K562 (cell line): ENCODE measurements at regions not wholly inside any gene's neighbourhood (a gene's known extent, or its start where the extent isn't known, plus 50 kb on each side); places are given as distances from the start of the nearest gene placed in this dataset.

Experiments
- ATAC-seq: fragments of 200-7000 bp; cut with Tn5 transposase; 3 replicates; pipeline ENCODE4 v1.9.1; 2020; ENCODE audit warnings: moderate library complexity
- BruUV-seq: library from RNA; stranded (reverse); fragments of 400-500 nt; replicated peaks from 2 replicates; lab custom pipeline; 2021; lab: Mats Ljungman, UMichigan
- CTCF ChIA-PET: fragments of 300-600 bp; formaldehyde crosslinking; extraction: SDS; loops from one replicate; lab custom pipeline; 2021; ENCODE audit warnings: low intra/inter-chr PET ratio; lab: Yijun Ruan, JAX
- POLR2A ChIA-PET: fragments of 300-600, 350-650 bp; sonication (Branson Sonifier 250); formaldehyde crosslinking; extraction: SDS; loops from one replicate; lab custom pipeline; 2021; ENCODE audit warnings: antibody characterized with exemption, inconsistent platforms; lab: Yijun Ruan, JAX
- DNase-seq, 4 experiments: peaks; one replicate each; pipeline versions ENCODE4 v3.0.0 to v3.0.0-alpha.2; 2011 to 2018; ENCODE audit warnings: low spot score in 3 of 4, mixed read lengths in 3 of 4; ENCODE audit errors: extremely low read depth in 1 of 4
- FAIRE-seq: peaks from 2 replicates; lab custom pipeline; 2011; peaks lifted over from hg19 to GRCh38; lab: Jason Lieb, UNC
- H2AFZ ChIP-seq: 2 replicates; pipeline ENCODE4 v1.6.0; 2011; ENCODE audit warnings: low read depth, low read length, control low read depth, inconsistent platforms
- H3K27ac ChIP-seq: fragments of 200-600 bp; 3 replicates; pipeline ENCODE4 v1.8.0; 2011; ENCODE audit warnings: low read depth, mild to moderate bottlenecking, control low read depth, inconsistent platforms, low read length, moderate library complexity, mixed read lengths; ENCODE audit errors: extremely low read depth
- H3K27me3 ChIP-seq, 2 experiments: fragments of 300-600 bp in 1 of 2; 2 replicates in 1 of 2; 3 replicates in 1 of 2; pipeline versions ENCODE4 v1.6.0 to v1.8.0; 2011; ENCODE audit warnings: inconsistent platforms in 2 of 2, low read length in 2 of 2, mild to moderate bottlenecking in 1 of 2, mixed read lengths in 1 of 2, moderate library complexity in 1 of 2; ENCODE audit not compliant: control insufficient read depth in 2 of 2, insufficient read depth in 2 of 2
- H3K36me3 ChIP-seq: fragments of 300-600 bp; 3 replicates; pipeline ENCODE4 v1.8.0; 2011; ENCODE audit warnings: mild to moderate bottlenecking, low read length, inconsistent platforms; ENCODE audit not compliant: control insufficient read depth, insufficient read depth
- H3K4me1 ChIP-seq, 2 experiments: fragments of 200-600 bp in 1 of 2; replicated peaks in 1 of 2; 2 replicates in 1 of 2; 3 replicates in 1 of 2; pipeline versions ENCODE4 v1.5.1 to v1.8.0; 2011; ENCODE audit warnings: inconsistent platforms in 2 of 2, low read length in 2 of 2, mild to moderate bottlenecking in 1 of 2, mixed read lengths in 1 of 2, moderate library complexity in 1 of 2; ENCODE audit not compliant: control insufficient read depth in 2 of 2, insufficient read depth in 2 of 2
- H3K4me2 ChIP-seq: 2 replicates; pipeline ENCODE4 v1.6.1; 2011; ENCODE audit warnings: low read length, control low read depth, inconsistent platforms, mixed read lengths; ENCODE audit not compliant: insufficient read depth
- H3K4me3 ChIP-seq: fragments of 200-600 bp; sonication (generic), shearing (Covaris generic); 2 replicates; pipeline ENCODE4 v1.5.1; 2016; ENCODE audit warnings: control low read depth, inconsistent platforms
- H3K79me2 ChIP-seq: fragments of 200-600 bp; 3 replicates; pipeline ENCODE4 v1.8.0; 2011; ENCODE audit warnings: low read length, inconsistent platforms; ENCODE audit not compliant: control insufficient read depth, insufficient read depth
- H3K9ac ChIP-seq, 2 experiments: 2 replicates each; pipeline versions ENCODE4 v1.6.0 to v1.6.1; 2011; ENCODE audit warnings: low read depth in 2 of 2, low read length in 2 of 2, control low read depth in 1 of 2, inconsistent platforms in 1 of 2, mild to moderate bottlenecking in 1 of 2, mixed read lengths in 1 of 2; ENCODE audit not compliant: insufficient read depth in 1 of 2
- H3K9me1 ChIP-seq: one replicate; pipeline ENCODE4 v1.6.0; 2011; ENCODE audit warnings: inconsistent platforms, mild to moderate bottlenecking, low read length, moderate library complexity; ENCODE audit not compliant: control insufficient read depth, insufficient read depth
- H3K9me3 ChIP-seq: replicated peaks from 2 replicates; pipeline ENCODE4 v1.5.1; 2011; ENCODE audit warnings: low read depth, low read length, inconsistent platforms; ENCODE audit not compliant: control insufficient read depth, insufficient read depth
- H4K20me1 ChIP-seq: replicated peaks from 2 replicates; pipeline ENCODE4 v1.6.1; 2011; ENCODE audit warnings: low read length, inconsistent platforms, mixed read lengths; ENCODE audit not compliant: control insufficient read depth, insufficient read depth
- ARHGAP35 ChIP-seq: fragments of 450-650 bp; IDR thresholded peaks from 2 replicates; pipeline ENCODE4 v1.6.1; 2018; ENCODE audit not compliant: partially characterized antibody
- BDP1 ChIP-seq: IDR thresholded peaks from 3 replicates; pipeline ENCODE4 v1.6.1; 2011; ENCODE audit not compliant: insufficient read length, insufficient read depth
- CC2D1A ChIP-seq: fragments of 450-650 bp; IDR thresholded peaks from 2 replicates; pipeline ENCODE4 v1.6.1; 2017; ENCODE audit warnings: mild to moderate bottlenecking
- GTF2F1 ChIP-seq: IDR thresholded peaks from 2 replicates; pipeline ENCODE4 v1.6.1; 2011; ENCODE audit warnings: low read depth, low read length, improper control_type of control experiment
- HEY1 ChIP-seq: fragments of 250-450 bp; sonication (Bioruptor Pico); IDR thresholded peaks from 2 replicates; pipeline ENCODE4 v1.5.0; 2020; ENCODE audit warnings: mild to moderate bottlenecking, moderate library complexity, borderline replicate concordance
- MEF2A ChIP-seq: IDR thresholded peaks from 2 replicates; pipeline ENCODE4 v1.6.1; 2011; ENCODE audit warnings: low read depth, mild to moderate bottlenecking, low read length, moderate library complexity; ENCODE audit not compliant: control insufficient read depth
- NCOA4 ChIP-seq: fragments of 450-650 bp; IDR thresholded peaks from 2 replicates; pipeline ENCODE4 v1.6.1; 2018; ENCODE audit warnings: mild to moderate bottlenecking; ENCODE audit not compliant: partially characterized antibody
- POLR2AphosphoS5 ChIP-seq: IDR thresholded peaks from 2 replicates; pipeline ENCODE4 v1.6.1; 2011; ENCODE audit warnings: mild to moderate bottlenecking, low read depth, low read length, moderate library complexity; ENCODE audit not compliant: control insufficient read depth, insufficient read depth
- RBFOX2 ChIP-seq: fragments of 200-400 bp; formaldehyde crosslinking; IDR thresholded peaks from 2 replicates; pipeline ENCODE4 v1.6.1; 2017; ENCODE audit warnings: low read depth, mild to moderate bottlenecking, low read length, moderate library complexity
- ZFP36 ChIP-seq: fragments of 150-350 bp; IDR thresholded peaks from 2 replicates; pipeline ENCODE4 v1.6.1; 2018; ENCODE audit warnings: low read length, low read depth; ENCODE audit not compliant: partially characterized antibody
- ZNF778 ChIP-seq: fragments of 450-650 bp; formaldehyde crosslinking; IDR thresholded peaks from 2 replicates; pipeline ENCODE4 v1.4.0; 2020; ENCODE audit warnings: mild to moderate bottlenecking, moderate library complexity
- WGBS: fragments of 100-300 bp; shearing (Covaris generic); methylation state at CpG from one replicate; pipeline ENCODE4 v1.1.6; 2016; ENCODE audit warnings: low coverage, mixed read lengths; ENCODE audit not compliant: insufficient coverage; ENCODE audit errors: missing lambda C conversion rate; 5-methylcytosine and 5-hydroxymethylcytosine counted together
- in situ Hi-C: fragments of 300-500 bp; cut with MboI; formaldehyde crosslinking; loops from 4 replicates; pipeline ENCODE4 v1.15.0; 2018; ENCODE audit warnings: inconsistent platforms, mixed read lengths
- intact Hi-C: fragments of 100-400 bp; cut with micrococcal nuclease; formaldehyde crosslinking; loops from 2 replicates; pipeline ENCODE4 v1.14.2; 2022
- TF ChIP-seq, protein P1 (sequence below): fragments of 250-450 bp; sonication (Bioruptor Pico); IDR thresholded peaks from 2 replicates; pipeline ENCODE4 v1.4.0; 2020; ENCODE audit warnings: mild to moderate bottlenecking, moderate library complexity
- TF ChIP-seq, protein P2 (sequence below): fragments of 250-450 bp; sonication (Bioruptor Pico); IDR thresholded peaks from 2 replicates; pipeline ENCODE4 v1.5.0; 2021; ENCODE audit warnings: mild to moderate bottlenecking, borderline replicate concordance

DNA sequence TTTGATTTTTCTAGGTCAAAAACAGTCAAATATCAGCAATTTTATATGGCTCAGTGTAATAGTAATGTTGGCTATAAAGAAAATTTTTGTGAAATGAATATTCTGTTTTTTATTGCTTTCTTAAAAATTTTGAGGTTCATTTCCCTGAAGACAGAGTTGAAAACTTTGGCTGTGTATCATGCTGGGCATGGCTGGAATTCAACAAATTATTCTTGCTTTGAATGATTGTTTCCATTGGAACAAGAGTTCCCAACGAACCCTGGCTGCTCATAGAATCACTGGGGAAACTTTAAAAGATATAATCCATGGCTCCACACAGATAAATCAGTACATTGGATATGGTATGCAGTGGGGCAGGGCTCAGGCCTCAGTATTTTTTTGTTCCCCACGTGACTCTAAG lies 118.6 kb downstream of the PLCE1 start:
- DNase-seq (no peak), FAIRE-seq (no peak), ATAC-seq (no peak)
- Histone ChIP-seq H4K20me1 (no peaks in the 10 kb centered on the region; the same call in 1 of the 2 replicates), H2AFZ (no peak overlapping the region), H3K9me1 (no peaks in the 10 kb centered on the region), H3K27me3 (no peaks in the 10 kb centered on the region), H3K79me2 (no peaks in the 10 kb centered on the region), H3K4me1 (no peaks in the 10 kb centered on the region), H3K36me3 (no peaks in the 10 kb centered on the region), H3K9me3 (no peaks in the 10 kb centered on the region), H3K27ac (no peak overlapping the region), H3K9ac (no peak overlapping the region), H3K4me3 (no peak overlapping the region), H3K4me2 (no peak overlapping the region)
- intact Hi-C loops: no loop called here
- TF ChIP-seq ARHGAP35: no peak
- no peak for TF ChIP-seq NCOA4
- in situ Hi-C loops: no loop called here
- POLR2A ChIA-PET: no interaction called here
- 0% methylated on average over 2 of the region's 2 CpGs for WGBS
- CTCF ChIA-PET: no interaction called here
- no TSS peak for BruUV-seq

DNA sequence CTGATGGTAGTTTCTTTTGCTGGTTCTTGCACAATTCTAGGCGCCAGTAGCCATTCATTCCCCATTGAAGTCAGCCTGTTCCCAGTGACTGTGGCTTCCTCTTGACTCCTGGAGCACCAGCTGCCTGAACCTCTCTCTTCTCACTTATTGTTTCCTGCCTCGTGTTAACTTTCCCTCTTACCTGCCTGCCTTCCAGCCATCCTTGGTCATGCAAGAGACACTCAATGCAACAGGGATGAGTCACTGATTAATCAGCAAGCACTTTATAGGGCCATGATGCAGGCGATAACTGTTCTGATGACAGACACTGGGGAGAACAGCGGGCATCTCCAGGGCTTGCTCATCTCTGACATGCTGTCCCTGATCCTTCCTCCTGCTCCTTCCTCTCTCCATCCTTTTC lies 122.0 kb downstream of the PLCE1 start:
- H4K20me1 ChIP-seq: no peaks in the 10 kb centered on the region; the same call in 1 of the 2 replicates
- no peaks in the 10 kb centered on the region for H3K27me3 ChIP-seq
- H3K4me2 ChIP-seq: no peak overlapping the region
- intact Hi-C loops: no loop called here
- TF ChIP-seq GTF2F1 (no peak), CC2D1A (no peak), ZNF778 (CRISPR knock-in tag) (no peak), RBFOX2 (no peak), MEF2A (no peak), POLR2AphosphoS5 (no peak), ZFP36 (no peak), BDP1 (no peak), HEY1 (CRISPR knock-in tag) (no peak)
- TF ChIP-seq, protein P1, sequence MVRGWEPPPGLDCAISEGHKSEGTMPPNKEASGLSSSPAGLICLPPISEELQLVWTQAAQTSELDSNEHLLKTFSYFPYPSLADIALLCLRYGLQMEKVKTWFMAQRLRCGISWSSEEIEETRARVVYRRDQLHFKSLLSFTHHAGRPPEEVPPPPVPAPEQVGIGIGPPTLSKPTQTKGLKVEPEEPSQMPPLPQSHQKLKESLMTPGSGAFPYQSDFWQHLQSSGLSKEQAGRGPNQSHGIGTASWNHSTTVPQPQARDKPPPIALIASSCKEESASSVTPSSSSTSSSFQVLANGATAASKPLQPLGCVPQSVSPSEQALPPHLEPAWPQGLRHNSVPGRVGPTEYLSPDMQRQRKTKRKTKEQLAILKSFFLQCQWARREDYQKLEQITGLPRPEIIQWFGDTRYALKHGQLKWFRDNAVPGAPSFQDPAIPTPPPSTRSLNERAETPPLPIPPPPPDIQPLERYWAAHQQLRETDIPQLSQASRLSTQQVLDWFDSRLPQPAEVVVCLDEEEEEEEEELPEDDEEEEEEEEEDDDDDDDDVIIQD (CRISPR knock-in tag): no peak
- TF ChIP-seq, protein P2, sequence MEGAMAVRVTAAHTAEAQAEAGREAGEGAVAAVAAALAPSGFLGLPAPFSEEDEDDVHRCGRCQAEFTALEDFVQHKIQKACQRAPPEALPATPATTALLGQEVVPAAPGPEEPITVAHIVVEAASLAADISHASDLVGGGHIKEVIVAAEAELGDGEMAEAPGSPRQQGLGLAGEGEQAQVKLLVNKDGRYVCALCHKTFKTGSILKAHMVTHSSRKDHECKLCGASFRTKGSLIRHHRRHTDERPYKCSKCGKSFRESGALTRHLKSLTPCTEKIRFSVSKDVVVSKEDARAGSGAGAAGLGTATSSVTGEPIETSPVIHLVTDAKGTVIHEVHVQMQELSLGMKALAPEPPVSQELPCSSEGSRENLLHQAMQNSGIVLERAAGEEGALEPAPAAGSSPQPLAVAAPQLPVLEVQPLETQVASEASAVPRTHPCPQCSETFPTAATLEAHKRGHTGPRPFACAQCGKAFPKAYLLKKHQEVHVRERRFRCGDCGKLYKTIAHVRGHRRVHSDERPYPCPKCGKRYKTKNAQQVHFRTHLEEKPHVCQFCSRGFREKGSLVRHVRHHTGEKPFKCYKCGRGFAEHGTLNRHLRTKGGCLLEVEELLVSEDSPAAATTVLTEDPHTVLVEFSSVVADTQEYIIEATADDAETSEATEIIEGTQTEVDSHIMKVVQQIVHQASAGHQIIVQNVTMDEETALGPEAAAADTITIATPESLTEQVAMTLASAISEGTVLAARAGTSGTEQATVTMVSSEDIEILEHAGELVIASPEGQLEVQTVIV (CRISPR knock-in tag): no peak
- TF ChIP-seq, all 486 proteins: peak for 0
- no peak for FAIRE-seq
- 4% methylated on average over 4 of the region's 4 CpGs for WGBS
- ChIA-PET POLR2A (no interaction called here), CTCF (no interaction called here)
- Histone ChIP-seq H3K36me3 (no peaks in the 10 kb centered on the region), H3K27ac (no peak overlapping the region), H3K4me1 (no peaks in the 10 kb centered on the region), H3K9me1 (no peaks in the 10 kb centered on the region), H3K4me3 (no peak overlapping the region), H3K9me3 (no peaks in the 10 kb centered on the region), H3K79me2 (no peaks in the 10 kb centered on the region), H2AFZ (no peak overlapping the region), H3K9ac (no peak overlapping the region)
- no peak for ATAC-seq
- no peak for DNase-seq
- BruUV-seq: no TSS peak
- in situ Hi-C loops: no loop called here
